HG02840 (cell line): ENCODE measurements at regions not wholly inside any gene's neighbourhood (a gene's known extent, or its start where the extent isn't known, plus 50 kb on each side); places are given as distances from the start of the nearest gene placed in this dataset.

Experiments used
- ATAC-seq: cut with Tn5 transposase; IDR thresholded peaks from one replicate; pipeline ENCODE4 v1.9.1; 2021; ENCODE audit warnings: mild to moderate bottlenecking, moderate library complexity, moderate number of reproducible peaks; ENCODE audit not compliant: unreplicated experiment, low FRiP score

- no peak for ATAC-seq
Observed at GRCh38 chr6:82017288-82017687, 230.3 kb downstream of the IBTK start.

GRCh38 chr6:82015526-82015925 lies 232.0 kb downstream of the IBTK start:
- ATAC-seq, result no peak

GRCh38 chr6:82015043-82015442 lies 232.5 kb downstream of the IBTK start:
- ATAC-seq, result no peak

DNA sequence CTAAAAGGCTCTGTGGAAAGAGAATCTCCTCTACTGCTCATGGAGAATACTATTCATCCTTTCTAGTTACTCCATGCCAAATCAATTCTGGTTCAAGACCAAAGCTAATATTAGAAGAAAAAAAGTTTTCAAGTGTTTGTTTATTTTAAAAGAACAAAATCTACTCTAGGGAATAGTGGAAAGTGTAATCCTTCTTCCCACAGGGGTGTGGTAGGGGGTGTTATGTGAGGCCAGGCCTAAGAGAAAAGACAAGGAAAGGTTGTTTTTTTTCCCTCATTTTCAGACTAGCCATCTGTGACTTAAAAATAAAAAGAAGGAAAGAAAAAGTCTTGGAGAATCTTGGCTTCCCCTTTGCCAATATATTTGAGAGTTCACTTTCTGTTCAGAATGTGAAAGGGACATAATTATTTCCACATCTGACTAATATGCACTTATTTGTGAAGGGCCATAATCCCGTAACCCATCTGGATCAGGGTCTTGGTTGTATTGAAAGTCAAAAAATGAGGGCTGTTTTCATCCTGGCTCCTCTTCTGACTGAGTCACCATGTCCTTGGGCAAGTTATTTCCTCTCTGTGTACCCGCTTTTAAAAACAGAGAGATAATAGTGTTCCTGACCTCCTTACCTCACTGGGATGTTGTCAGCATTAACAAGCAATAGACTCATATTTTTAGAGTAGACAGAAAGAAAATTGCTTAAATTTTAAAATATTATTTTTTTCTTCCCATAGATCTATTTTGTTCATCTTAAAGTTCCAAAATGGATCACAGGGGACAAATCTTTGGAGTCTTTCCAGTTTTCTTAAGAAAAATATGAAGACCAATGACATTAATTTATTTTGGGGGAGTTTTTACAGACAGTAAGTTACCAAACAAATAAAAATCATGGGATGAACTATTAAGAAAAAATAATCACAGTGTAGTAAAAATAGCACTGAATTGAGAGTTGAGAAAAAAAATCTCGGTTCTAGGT lies 233.7 kb downstream of the IBTK start:
- ATAC-seq, result no peak

DNA sequence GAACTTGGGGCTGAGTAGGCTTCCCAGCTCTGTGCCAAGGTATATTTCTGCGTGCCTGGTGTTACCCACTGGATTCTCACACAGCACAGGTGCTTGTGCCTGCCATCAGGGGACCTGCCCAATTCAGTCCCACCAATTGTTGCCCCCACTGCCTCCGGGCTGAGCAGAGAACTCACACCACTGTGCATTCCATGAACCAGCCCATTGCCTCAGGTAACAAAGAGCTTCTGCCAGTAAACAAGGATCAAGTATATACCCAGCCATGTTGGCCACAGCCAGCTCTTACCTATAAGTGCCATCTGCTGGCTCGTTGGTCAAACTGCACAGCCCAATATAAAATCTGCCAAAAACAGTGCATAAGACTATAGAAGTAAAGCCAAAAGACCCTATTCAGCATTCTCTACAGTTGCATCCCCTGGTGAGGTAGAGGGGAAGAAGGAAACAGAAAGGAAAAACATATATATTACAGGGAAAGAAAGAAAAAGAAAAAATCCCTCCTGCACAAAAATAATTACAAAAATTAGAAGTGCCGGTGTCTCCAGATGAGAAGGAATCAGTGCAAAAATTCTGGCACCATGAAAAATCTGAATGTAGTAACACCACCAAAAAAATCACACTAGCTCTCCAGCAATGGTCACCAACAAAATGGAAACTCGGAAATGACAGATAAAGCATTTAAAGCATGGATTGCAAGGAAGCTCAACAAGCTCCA lies 241.4 kb downstream of the IBTK start:
- no peak for ATAC-seq

DNA sequence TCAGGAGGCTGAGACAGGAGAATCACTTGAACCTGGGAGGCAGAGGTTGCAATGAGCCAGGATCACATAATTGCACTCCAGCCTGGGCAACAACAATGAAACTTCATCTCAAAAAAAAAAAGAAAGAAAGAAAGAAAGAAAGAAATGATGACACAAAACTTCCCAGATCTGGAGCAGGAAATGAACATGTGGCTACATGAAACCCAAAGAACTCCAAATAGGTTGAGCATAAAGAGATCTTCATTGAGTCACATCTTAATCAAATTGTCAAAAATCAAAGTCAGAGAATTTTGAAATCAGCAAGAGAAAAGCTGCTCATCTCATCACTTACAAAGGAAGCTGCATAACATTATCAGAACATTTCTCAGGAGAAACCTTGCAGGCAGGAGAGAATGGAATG lies 247.0 kb downstream of the IBTK start:
- ATAC-seq, result no peak

GRCh38 chr6:81999826-82000225 lies 247.3 kb upstream of the TENT5A start:
- no peak for ATAC-seq

DNA sequence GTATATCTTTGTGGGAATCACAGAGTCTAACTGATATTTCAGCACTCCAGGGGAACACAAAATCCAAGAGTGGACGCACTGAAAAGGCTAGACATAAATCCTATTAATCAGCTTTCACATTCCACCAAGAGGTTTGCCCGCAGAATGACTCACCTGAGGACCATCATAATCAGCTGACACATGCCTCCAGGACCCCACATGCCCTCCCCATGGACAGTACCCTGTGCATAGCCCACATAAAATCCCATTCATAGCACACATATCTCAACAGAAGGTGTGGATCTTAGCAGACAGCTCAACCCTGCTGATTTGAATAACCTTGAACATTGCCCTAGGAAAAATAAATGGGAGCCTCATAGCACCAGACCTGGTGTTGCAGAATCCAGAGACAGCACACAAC lies 246.8 kb upstream of the TENT5A start:
- no peak for ATAC-seq

DNA sequence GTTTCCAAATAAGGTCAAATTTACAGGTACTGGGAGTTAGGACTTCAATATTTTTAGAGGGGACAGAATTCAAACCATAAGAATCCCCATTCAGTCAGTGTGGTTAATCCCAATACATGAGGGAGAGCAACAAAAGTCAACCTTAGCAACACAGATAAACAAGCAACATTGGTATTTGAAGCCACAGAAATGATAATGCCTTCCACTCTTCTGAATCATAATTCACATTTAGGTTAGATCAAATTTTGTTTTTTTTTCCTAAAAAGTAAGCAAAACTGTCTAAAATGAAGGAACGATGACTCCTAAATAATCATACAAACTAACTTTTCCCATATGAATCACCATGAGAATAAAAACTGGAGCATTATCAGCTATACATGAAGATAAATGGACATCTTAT lies 246.0 kb upstream of the TENT5A start:
- ATAC-seq, result no peak

DNA sequence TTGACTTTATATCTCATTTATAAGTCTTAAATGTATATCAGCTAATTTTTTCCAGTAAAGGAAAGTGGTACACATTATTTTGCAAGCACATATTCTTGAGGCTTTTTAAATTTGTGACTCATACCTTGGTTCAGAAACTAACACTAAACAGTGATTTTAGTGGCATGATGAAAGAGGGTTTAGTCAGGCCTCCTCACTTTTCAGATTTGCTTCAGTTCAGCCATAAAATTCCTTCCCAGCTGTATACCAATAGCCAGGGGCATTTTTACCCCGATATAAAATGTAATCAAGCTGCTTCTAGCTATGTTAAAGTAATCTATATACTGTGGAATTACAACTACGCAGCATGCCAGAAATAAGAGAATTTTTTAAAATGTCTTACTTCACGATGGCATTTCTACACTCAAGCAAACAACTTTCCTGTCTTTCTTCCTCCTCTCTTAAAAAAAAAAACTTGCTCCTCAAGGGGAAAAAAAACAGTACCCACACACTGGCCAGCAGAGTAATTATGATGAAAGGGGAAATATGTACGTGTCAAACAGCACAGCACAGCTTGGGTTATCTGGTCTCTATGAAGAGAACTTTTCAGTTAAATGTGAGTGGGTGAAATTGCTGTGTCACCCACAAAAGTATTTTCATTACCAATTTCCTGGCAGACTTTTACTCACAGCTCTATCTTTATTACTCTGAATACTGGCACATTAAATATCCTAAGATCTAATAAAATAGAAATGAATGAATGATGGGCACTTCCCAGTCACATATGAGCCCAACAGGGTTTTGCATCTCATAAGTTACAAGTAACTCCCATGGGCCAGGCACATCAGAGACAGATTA lies 244.8 kb upstream of the TENT5A start:
- no peak for ATAC-seq

DNA sequence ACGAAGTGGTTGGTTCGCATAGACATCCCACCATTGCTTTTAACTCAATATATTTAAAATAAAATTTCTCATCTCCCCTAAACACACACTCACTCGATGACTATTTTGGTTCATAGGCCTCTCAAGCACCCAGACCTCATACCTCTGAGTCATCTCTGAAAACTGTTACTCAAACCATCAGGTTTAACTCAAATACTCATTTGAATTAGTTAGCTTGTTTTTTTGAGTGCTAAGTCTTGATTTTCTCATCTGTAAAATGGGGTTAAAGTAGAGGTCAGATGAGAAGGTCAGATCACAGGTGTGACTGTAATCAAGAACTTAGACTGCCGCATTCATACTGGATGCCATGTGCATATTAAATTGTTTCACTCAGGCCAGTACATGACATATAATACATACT lies 243.9 kb upstream of the TENT5A start:
- no peak for ATAC-seq

DNA sequence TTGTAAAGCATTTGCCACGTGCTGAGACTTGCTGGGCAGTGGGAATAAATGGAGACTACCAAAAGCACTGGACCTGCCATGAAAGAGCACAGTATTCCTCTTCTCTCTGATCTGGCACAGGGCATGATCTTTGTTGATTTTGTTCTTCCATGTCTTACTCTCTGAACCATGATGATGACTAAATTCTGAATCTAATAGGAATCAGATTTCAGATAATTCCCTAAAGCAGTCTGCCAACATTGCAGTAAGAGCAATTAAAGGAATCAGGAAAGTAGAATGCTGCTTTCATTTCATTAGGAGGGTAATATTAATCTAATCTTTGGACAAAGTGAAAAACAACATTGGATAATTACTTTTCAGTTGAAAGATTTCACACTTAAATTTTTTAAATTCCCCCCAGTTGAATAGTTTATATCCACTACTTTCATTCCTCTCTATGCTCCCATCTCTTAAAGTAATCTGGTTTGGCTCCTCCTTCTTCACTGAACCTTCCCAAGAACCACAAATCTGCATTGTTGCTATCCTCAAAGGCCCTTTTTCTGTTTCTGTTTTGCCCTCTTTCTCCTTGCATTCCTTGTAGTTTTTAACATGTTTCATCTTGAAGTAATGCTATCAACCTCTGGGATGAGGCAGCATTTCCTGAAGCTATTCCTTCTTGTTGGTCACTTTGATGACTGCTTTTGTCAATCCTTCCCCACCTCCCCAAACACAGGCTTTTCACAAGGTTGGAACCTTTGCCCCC lies 243.2 kb upstream of the TENT5A start:
- no peak for ATAC-seq

GRCh38 chr6:81988871-81989270 lies 236.4 kb upstream of the TENT5A start:
- no peak for ATAC-seq

DNA sequence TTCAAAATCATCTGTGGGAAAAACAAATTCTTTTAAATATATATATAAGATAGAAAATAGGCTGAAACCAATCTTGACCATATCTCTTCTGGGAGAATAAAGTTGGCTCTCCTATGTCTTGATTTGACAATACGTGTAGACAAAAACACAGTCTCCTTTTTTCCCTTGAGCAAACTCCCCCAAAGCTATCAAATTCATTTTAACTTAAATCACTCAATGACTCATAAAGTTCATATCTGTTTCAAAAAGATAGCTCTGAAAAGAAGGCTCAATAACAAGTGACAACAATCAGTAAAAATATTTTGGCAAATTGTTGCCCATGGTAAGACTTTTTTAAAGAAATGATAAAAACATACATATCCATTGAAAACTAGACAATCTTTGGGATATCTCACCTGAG lies 236.0 kb upstream of the TENT5A start:
- ATAC-seq, result no peak

DNA sequence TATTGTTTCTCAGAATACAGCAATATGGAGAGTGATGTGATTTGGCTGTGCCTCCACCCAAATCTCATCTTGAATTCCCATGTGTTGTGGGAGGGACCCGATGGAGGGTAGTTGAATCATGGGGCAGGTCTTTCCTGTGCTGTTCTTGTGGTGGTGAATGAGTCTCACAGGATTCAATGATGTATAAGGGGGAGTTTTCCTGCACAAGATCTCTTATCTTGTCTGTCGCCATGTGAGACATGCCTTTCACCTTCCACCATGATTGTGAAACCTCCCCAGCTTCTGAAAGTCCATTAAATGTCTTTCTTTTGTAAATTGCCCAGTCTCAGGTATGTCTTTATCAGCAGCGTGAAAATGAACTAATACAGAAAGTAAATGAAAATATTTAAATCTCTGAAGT lies 234.8 kb upstream of the TENT5A start:
- ATAC-seq, result no peak

- ATAC-seq, result no peak
Observed at GRCh38 chr6:81985191-81985590, 232.7 kb upstream of the TENT5A start.

- ATAC-seq, result no peak
Observed at GRCh38 chr6:81984599-81984998, 232.1 kb upstream of the TENT5A start.

DNA sequence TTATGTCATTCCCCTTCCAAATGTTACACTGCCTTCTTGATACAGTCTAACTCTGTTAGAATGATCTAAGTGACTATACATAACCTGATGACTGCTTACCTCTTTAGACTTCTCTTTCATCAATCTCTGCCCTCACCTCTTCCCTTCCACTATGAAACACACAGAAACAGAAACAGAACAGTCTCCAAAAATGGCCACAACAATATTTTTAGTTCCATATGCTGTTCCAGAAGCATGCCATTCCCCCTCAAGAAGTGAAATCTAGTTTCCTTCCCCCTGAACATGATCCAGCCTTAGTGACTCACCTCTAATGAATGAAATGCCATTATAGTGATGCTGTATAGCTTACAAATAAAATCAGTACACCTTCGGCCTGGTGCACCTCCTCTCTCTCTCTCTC lies 229.3 kb upstream of the TENT5A start:
- ATAC-seq, result no peak

DNA sequence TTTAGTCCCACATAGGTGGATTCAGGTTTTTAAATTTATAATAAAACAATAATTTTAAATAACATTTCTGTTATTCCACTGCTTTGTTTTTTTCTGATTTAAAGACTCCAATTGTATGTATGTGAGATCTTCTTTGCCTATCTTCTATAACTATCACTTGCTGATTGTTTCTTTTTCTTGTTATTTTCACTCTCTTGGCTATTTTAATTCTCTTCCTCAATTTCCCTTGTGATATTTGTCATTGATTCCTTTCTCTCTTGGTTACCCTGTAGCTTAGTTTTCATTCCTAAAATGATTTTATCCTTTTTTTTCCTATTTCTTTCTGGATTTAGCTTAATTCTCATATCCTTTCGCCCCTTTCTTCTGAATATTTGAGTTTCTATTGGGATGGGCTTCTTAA lies 227.3 kb upstream of the TENT5A start:
- ATAC-seq, result no peak

GRCh38 chr6:81979329-81979728 lies 226.8 kb upstream of the TENT5A start:
- no peak for ATAC-seq
